ENCODE measurements at regions not wholly inside any gene's neighbourhood (a gene's known extent, or its start where the extent isn't known, plus 50 kb on each side); places are given as distances from the start of the nearest gene placed in this dataset.

GRCh38 chr10:9068003-9068402, 1013.5 kb downstream of the GATA3 start:
- no peaks in the 10 kb centered on the region for H3K36me3 ChIP-seq (ENCODE audit: control insufficient read depth in 2 of 2, insufficient read depth in 2 of 2, low read length in 2 of 2)
- no peak overlapping the region for H3K9ac ChIP-seq (ENCODE audit: low read length in 2 of 2)
- H3K27me3 ChIP-seq (ENCODE audit: control insufficient read depth in 1 of 2, insufficient read depth in 2 of 2, low read length in 2 of 2) = no peaks in the 10 kb centered on the region
- no peaks in the 10 kb centered on the region for H3K9me3 ChIP-seq (ENCODE audit: control insufficient read depth in 2 of 2, low read length in 2 of 2)
- H3K4me1 ChIP-seq (ENCODE audit: control insufficient read depth, insufficient read depth, low read length) = no peaks in the 10 kb centered on the region
- H3K27ac ChIP-seq (ENCODE audit: low read length) = no peak overlapping the region
- no peak overlapping the region for H3K4me3 ChIP-seq (ENCODE audit: low read length in 2 of 2)

GRCh38 chr10:9069136-9069535, 1014.6 kb downstream of the GATA3 start:
- Histone ChIP-seq H3K9me3 (ENCODE audit: control insufficient read depth in 2 of 2, low read length in 2 of 2) (no peaks in the 10 kb centered on the region), H3K27me3 (ENCODE audit: control insufficient read depth in 1 of 2, insufficient read depth in 2 of 2, low read length in 2 of 2) (no peaks in the 10 kb centered on the region), H3K4me3 (ENCODE audit: low read length in 2 of 2) (no peak overlapping the region), H3K4me1 (ENCODE audit: control insufficient read depth, insufficient read depth, low read length) (no peaks in the 10 kb centered on the region), H3K27ac (ENCODE audit: low read length) (no peak overlapping the region), H3K9ac (ENCODE audit: low read length in 2 of 2) (no peak overlapping the region), H3K36me3 (ENCODE audit: control insufficient read depth in 2 of 2, insufficient read depth in 2 of 2, low read length in 2 of 2) (no peaks in the 10 kb centered on the region)

DNA sequence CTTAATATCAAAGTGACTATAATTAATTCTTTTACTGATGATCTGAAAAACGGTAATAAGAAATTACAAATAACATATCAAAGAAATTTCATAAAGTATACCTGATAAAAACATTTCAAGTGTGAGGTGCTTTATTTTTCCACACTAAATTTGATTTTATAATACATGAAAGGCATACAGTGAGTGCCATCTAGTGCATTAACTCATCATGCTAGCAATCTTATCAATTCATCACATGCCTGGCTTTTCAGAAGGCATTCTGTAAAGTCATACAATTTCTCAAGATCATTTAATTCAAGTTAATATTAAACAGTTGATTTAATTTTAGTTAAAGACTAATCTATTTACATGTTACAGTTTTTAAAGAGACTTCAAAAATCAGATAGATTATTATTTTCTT, 1020.9 kb downstream of the GATA3 start:
- H3K9me3 ChIP-seq (ENCODE audit: control insufficient read depth in 2 of 2, low read length in 2 of 2) = no peaks in the 10 kb centered on the region
- no peak overlapping the region for H3K4me3 ChIP-seq (ENCODE audit: low read length in 2 of 2)
- no peaks in the 10 kb centered on the region for H3K4me1 ChIP-seq (ENCODE audit: control insufficient read depth, insufficient read depth, low read length)
- H3K9ac ChIP-seq (ENCODE audit: low read length in 2 of 2) = no peak overlapping the region
- no peak overlapping the region for H3K27ac ChIP-seq (ENCODE audit: low read length)
- H3K36me3 ChIP-seq (ENCODE audit: control insufficient read depth in 2 of 2, insufficient read depth in 2 of 2, low read length in 2 of 2) = no peaks in the 10 kb centered on the region
- H3K27me3 ChIP-seq (ENCODE audit: control insufficient read depth in 1 of 2, insufficient read depth in 2 of 2, low read length in 2 of 2) = no peaks in the 10 kb centered on the region

- Histone ChIP-seq H3K4me1 (ENCODE audit: control insufficient read depth, insufficient read depth, low read length) (no peaks in the 10 kb centered on the region), H3K27me3 (ENCODE audit: control insufficient read depth in 1 of 2, insufficient read depth in 2 of 2, low read length in 2 of 2) (no peaks in the 10 kb centered on the region), H3K27ac (ENCODE audit: low read length) (no peak overlapping the region), H3K4me3 (ENCODE audit: low read length in 2 of 2) (no peak overlapping the region), H3K36me3 (ENCODE audit: control insufficient read depth in 2 of 2, insufficient read depth in 2 of 2, low read length in 2 of 2) (no peaks in the 10 kb centered on the region), H3K9ac (ENCODE audit: low read length in 2 of 2) (no peak overlapping the region), H3K9me3 (ENCODE audit: control insufficient read depth in 2 of 2, low read length in 2 of 2) (no peaks in the 10 kb centered on the region)
Observed at GRCh38 chr10:9076066-9076465, 1021.6 kb downstream of the GATA3 start.

GRCh38 chr10:9081253-9081652, 1026.8 kb downstream of the GATA3 start:
- no peak overlapping the region for H3K4me3 ChIP-seq (ENCODE audit: low read length in 2 of 2)
- no peak overlapping the region for H3K27ac ChIP-seq (ENCODE audit: low read length)
- H3K9me3 ChIP-seq (ENCODE audit: control insufficient read depth in 2 of 2, low read length in 2 of 2) = no peaks in the 10 kb centered on the region
- H3K9ac ChIP-seq (ENCODE audit: low read length in 2 of 2) = no peak overlapping the region
- H3K27me3 ChIP-seq (ENCODE audit: control insufficient read depth in 1 of 2, insufficient read depth in 2 of 2, low read length in 2 of 2) = no peaks in the 10 kb centered on the region
- H3K36me3 ChIP-seq (ENCODE audit: control insufficient read depth in 2 of 2, insufficient read depth in 2 of 2, low read length in 2 of 2) = no peaks in the 10 kb centered on the region
- no peaks in the 10 kb centered on the region for H3K4me1 ChIP-seq (ENCODE audit: control insufficient read depth, insufficient read depth, low read length)

DNA sequence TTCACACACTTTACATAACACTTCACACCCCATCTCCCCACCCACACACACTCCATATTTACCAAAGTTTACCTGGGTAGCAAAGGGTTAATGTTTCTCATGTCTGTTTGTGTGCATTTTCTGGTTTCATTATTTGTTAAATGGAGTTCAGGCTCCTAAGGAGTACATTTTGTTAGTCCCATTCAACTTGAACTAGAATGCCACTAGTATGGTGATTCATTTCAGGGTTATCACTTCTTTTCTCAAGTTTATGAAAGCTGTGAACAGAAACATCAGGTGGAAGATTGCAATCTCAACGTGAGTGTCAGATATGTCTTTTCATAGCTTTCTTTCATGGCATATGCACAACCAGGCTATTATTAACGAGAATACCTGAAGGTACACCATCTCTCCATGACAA, 1027.5 kb downstream of the GATA3 start:
- Histone ChIP-seq H3K9me3 (ENCODE audit: control insufficient read depth in 2 of 2, low read length in 2 of 2) (no peaks in the 10 kb centered on the region), H3K4me3 (ENCODE audit: low read length in 2 of 2) (no peak overlapping the region), H3K27me3 (ENCODE audit: control insufficient read depth in 1 of 2, insufficient read depth in 2 of 2, low read length in 2 of 2) (no peaks in the 10 kb centered on the region), H3K4me1 (ENCODE audit: control insufficient read depth, insufficient read depth, low read length) (no peaks in the 10 kb centered on the region), H3K9ac (ENCODE audit: low read length in 2 of 2) (no peak overlapping the region), H3K36me3 (ENCODE audit: control insufficient read depth in 2 of 2, insufficient read depth in 2 of 2, low read length in 2 of 2) (no peaks in the 10 kb centered on the region), H3K27ac (ENCODE audit: low read length) (no peak overlapping the region)

DNA sequence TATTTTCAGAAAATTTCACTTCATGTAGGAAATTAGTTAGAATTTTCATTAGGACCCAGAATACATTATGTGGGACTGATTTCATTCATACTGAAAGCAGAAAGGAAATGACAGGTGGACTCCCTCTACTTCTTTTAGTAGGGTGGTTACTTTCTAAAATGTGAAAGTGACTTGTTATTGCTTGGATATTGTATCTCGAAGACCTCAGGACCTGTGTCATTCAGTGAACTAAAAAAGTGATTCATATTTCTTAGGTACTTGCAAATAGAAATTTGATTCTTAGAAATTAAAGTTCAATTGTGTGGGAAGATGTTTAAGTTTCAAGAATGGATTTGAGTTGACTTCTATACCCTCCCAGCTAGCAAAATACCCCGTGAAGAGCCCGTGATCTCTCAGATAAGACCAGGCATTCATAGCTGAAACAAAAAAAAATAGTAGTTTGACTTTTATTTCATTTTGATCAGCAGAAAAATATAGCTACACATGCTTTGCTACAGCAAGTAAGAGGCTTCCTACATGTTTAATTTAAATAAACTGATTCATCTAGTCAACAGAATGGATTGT, 1037.1 kb downstream of the GATA3 start:
- Histone ChIP-seq H3K27me3 (ENCODE audit: control insufficient read depth in 1 of 2, insufficient read depth in 2 of 2, low read length in 2 of 2) (no peaks in the 10 kb centered on the region), H3K36me3 (ENCODE audit: control insufficient read depth in 2 of 2, insufficient read depth in 2 of 2, low read length in 2 of 2) (no peaks in the 10 kb centered on the region), H3K9me3 (ENCODE audit: control insufficient read depth in 2 of 2, low read length in 2 of 2) (no peaks in the 10 kb centered on the region), H3K27ac (ENCODE audit: low read length) (no peak overlapping the region), H3K9ac (ENCODE audit: low read length in 2 of 2) (no peak overlapping the region), H3K4me1 (ENCODE audit: control insufficient read depth, insufficient read depth, low read length) (no peaks in the 10 kb centered on the region), H3K4me3 (ENCODE audit: low read length in 2 of 2) (no peak overlapping the region)

GRCh38 chr10:9096288-9096687, 1041.8 kb downstream of the GATA3 start:
- Histone ChIP-seq H3K4me3 (ENCODE audit: low read length in 2 of 2) (no peak overlapping the region), H3K36me3 (ENCODE audit: control insufficient read depth in 2 of 2, insufficient read depth in 2 of 2, low read length in 2 of 2) (no peaks in the 10 kb centered on the region), H3K9me3 (ENCODE audit: control insufficient read depth in 2 of 2, low read length in 2 of 2) (no peaks in the 10 kb centered on the region), H3K4me1 (ENCODE audit: control insufficient read depth, insufficient read depth, low read length) (no peaks in the 10 kb centered on the region), H3K27ac (ENCODE audit: low read length) (no peak overlapping the region), H3K9ac (ENCODE audit: low read length in 2 of 2) (no peak overlapping the region), H3K27me3 (ENCODE audit: control insufficient read depth in 1 of 2, insufficient read depth in 2 of 2, low read length in 2 of 2) (no peaks in the 10 kb centered on the region)

- H3K9ac ChIP-seq (ENCODE audit: low read length in 2 of 2) = no peak overlapping the region
Observed at GRCh38 chr10:9097206-9097990, 1042.9 kb downstream of the GATA3 start.

DNA sequence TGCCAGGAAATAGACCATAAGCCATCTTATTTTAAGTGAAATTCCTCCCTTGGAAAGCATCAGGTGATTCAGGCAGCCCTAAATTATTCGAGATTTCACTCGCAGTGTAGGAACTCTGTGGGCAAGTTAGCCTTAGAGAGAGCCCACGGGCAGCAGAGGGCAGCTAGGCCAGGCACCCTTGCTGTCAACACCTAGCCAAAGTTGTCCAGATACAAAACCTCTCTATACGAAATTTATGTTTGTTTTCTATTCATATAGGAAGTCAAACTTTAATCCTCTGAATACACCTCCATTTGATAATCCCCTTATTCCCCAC, 1043.5 kb downstream of the GATA3 start:
- H3K9ac ChIP-seq (ENCODE audit: low read length in 2 of 2) = no peak overlapping the region
- no peak overlapping the region for H3K4me3 ChIP-seq (ENCODE audit: low read length in 2 of 2)
- H3K36me3 ChIP-seq (ENCODE audit: control insufficient read depth in 2 of 2, insufficient read depth in 2 of 2, low read length in 2 of 2) = no peaks in the 10 kb centered on the region
- no peaks in the 10 kb centered on the region for H3K4me1 ChIP-seq (ENCODE audit: control insufficient read depth, insufficient read depth, low read length)
- H3K27ac ChIP-seq (ENCODE audit: low read length) = no peak overlapping the region
- H3K9me3 ChIP-seq (ENCODE audit: control insufficient read depth in 2 of 2, low read length in 2 of 2) = no peaks in the 10 kb centered on the region
- no peaks in the 10 kb centered on the region for H3K27me3 ChIP-seq (ENCODE audit: control insufficient read depth in 1 of 2, insufficient read depth in 2 of 2, low read length in 2 of 2)

More at GRCh38 chr10:9097206-9097990, 1042.9 kb downstream of the GATA3 start:
- no peaks in the 10 kb centered on the region for H3K9me3 ChIP-seq (ENCODE audit: control insufficient read depth in 2 of 2, low read length in 2 of 2)
- no peaks in the 10 kb centered on the region for H3K4me1 ChIP-seq (ENCODE audit: control insufficient read depth, insufficient read depth, low read length)
- H3K27me3 ChIP-seq (ENCODE audit: control insufficient read depth in 1 of 2, insufficient read depth in 2 of 2, low read length in 2 of 2) = no peaks in the 10 kb centered on the region
- no peak overlapping the region for H3K27ac ChIP-seq (ENCODE audit: low read length)
- no peak overlapping the region for H3K4me3 ChIP-seq (ENCODE audit: low read length in 2 of 2)
- H3K36me3 ChIP-seq (ENCODE audit: control insufficient read depth in 2 of 2, insufficient read depth in 2 of 2, low read length in 2 of 2) = no peaks in the 10 kb centered on the region

- Histone ChIP-seq H3K9ac (ENCODE audit: low read length in 2 of 2) (no peak overlapping the region), H3K27me3 (ENCODE audit: control insufficient read depth in 1 of 2, insufficient read depth in 2 of 2, low read length in 2 of 2) (no peaks in the 10 kb centered on the region)
Observed at GRCh38 chr10:9102026-9102425, 1047.5 kb downstream of the GATA3 start.

More at GRCh38 chr10:9102026-9102425, 1047.5 kb downstream of the GATA3 start:
- no peak overlapping the region for H3K4me3 ChIP-seq (ENCODE audit: low read length in 2 of 2)
- H3K9me3 ChIP-seq (ENCODE audit: control insufficient read depth in 2 of 2, low read length in 2 of 2) = no peaks in the 10 kb centered on the region
- H3K27ac ChIP-seq (ENCODE audit: low read length) = no peak overlapping the region
- no peaks in the 10 kb centered on the region for H3K4me1 ChIP-seq (ENCODE audit: control insufficient read depth, insufficient read depth, low read length)
- H3K36me3 ChIP-seq (ENCODE audit: control insufficient read depth in 2 of 2, insufficient read depth in 2 of 2, low read length in 2 of 2) = no peaks in the 10 kb centered on the region
